BJ (cell line): ENCODE measurements at regions not wholly inside any gene's neighbourhood (a gene's known extent, or its start where the extent isn't known, plus 50 kb on each side); places are given as distances from the start of the nearest gene placed in this dataset.

Source experiments
- CTCF ChIA-PET: fragments of 350-600 bp; formaldehyde crosslinking; extraction: SDS; loops from one replicate; lab custom pipeline; 2021; ENCODE audit warnings: antibody characterized with exemption, inconsistent platforms; lab: Yijun Ruan, JAX
- POLR2A ChIA-PET: fragments of 300-600 bp; sonication (Branson Sonifier 250); formaldehyde crosslinking; extraction: SDS; loops from one replicate; lab custom pipeline; 2021; ENCODE audit warnings: antibody characterized with exemption; lab: Charles Lee
- DNase-seq: peaks from one replicate; pipeline ENCODE4 v3.0.0-alpha.2; 2011; ENCODE audit warnings: low read depth
- H3K27me3 ChIP-seq: 2 replicates; pipeline ENCODE4 v1.6.0; 2011; ENCODE audit warnings: low read length; ENCODE audit not compliant: control insufficient read depth, insufficient read depth
- H3K36me3 ChIP-seq: 2 replicates; pipeline ENCODE4 v1.5.1; 2011; ENCODE audit warnings: low read length; ENCODE audit not compliant: control insufficient read depth, insufficient read depth
- H3K4me3 ChIP-seq: 2 replicates; pipeline ENCODE4 v1.5.1; 2011; ENCODE audit warnings: low read depth, mild to moderate bottlenecking, control low read depth, low read length
- CTCF ChIP-seq: IDR thresholded peaks from 2 replicates; pipeline ENCODE4 v1.5.1; 2011; ENCODE audit warnings: low read depth, mild to moderate bottlenecking, control low read depth, inconsistent platforms, low read length, moderate library complexity; ENCODE audit not compliant: insufficient read depth

DNA sequence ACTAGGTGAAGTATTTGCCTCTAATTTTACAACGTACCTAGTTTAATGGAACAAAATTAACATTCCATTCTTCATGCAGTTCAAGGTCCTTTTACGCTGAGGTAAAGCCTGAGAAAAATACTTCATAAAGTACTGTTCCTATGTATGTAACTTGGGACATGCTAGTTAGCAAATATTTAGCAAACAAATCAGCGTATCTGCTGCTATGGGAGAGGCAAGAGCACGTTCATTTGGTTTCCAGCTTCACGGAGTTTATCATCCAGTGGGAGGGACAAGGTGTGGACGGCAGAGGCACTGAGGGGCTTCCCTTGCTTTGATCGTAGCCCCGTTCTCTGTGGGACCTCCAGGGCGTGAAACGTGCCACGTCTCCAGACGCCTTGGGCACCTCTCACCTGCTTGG, 248.8 kb downstream of the IRS2 start:
- no peak for TF ChIP-seq CTCF
- ChIA-PET POLR2A (no interaction called here), CTCF (no interaction called here)
- no peak overlapping the region for H3K4me3 ChIP-seq
- H3K36me3 ChIP-seq: no peaks in the 10 kb centered on the region
- no peak for DNase-seq
- no peaks in the 10 kb centered on the region; the same call in 1 of the 2 replicates for H3K27me3 ChIP-seq

- TF ChIP-seq CTCF: no peak
- Histone ChIP-seq H3K4me3 (no peak overlapping the region), H3K36me3 (no peaks in the 10 kb centered on the region), H3K27me3 (no peaks in the 10 kb centered on the region)
- ChIA-PET CTCF (no interaction called here), POLR2A (no interaction called here)
- no peak for DNase-seq
Observed at GRCh38 chr13:109533350-109533749, 253.0 kb downstream of the IRS2 start.

- ChIA-PET POLR2A (no interaction called here), CTCF (interaction anchor here (1.3 kb wide), 1 partner anchor 13 kb away, joined by 3 read pairs; no protein-coding TSS in a partner anchor)
- Histone ChIP-seq H3K4me3 (no peak overlapping the region), H3K27me3 (no peaks in the 10 kb centered on the region; the same call in 1 of the 2 replicates), H3K36me3 (no peaks in the 10 kb centered on the region)
- no peak for TF ChIP-seq CTCF
- no peak for DNase-seq
Observed at GRCh38 chr13:109529964-109530363, 256.4 kb downstream of the IRS2 start.

GRCh38 chr13:109521719-109522118, 264.7 kb downstream of the IRS2 start:
- no peaks in the 10 kb centered on the region for H3K36me3 ChIP-seq
- no peak overlapping the region for H3K4me3 ChIP-seq
- CTCF ChIA-PET: interaction anchor here (0.6 to 1.6 kb wide), 3 partner anchors 12 to 26 kb away, joined by 3 to 4 read pairs (median 3); no protein-coding TSS in a partner anchor
- no peak for DNase-seq
- POLR2A ChIA-PET: interaction anchor here (0.6 kb wide), 1 partner anchor 174 kb away, joined by 3 read pairs; no protein-coding TSS in a partner anchor
- H3K27me3 ChIP-seq: peaks cover 2% of the 10 kb centered on the region
- TF ChIP-seq CTCF: no peak

DNA sequence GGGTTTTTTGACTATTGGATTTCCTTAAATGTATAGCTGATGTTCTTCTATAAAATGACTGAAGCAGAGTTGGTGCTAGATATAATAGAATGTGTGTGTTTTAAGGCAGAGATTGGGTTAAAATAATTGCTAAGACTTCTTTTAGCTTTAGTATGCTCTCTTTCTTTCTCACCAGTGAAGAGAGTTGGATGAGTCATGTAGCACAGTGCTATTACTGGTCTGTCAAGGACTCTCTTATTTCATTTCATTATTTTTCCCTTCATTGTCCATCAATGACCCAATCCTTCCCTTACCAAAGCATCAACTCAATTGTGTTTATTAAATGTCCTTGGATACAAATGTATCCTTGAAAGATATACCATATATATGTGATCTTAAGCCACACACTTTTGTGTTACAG, 268.9 kb downstream of the IRS2 start:
- Histone ChIP-seq H3K27me3 (no peaks in the 10 kb centered on the region), H3K4me3 (no peak overlapping the region), H3K36me3 (no peaks in the 10 kb centered on the region)
- no peak for DNase-seq
- TF ChIP-seq CTCF: no peak
- ChIA-PET CTCF (interaction anchor here (1.1 kb wide), 1 partner anchor 12 kb away, joined by 3 read pairs; no protein-coding TSS in a partner anchor), POLR2A (no interaction called here)
